ENCODE measurements at regions not wholly inside any gene's neighbourhood (a gene's known extent, or its start where the extent isn't known, plus 50 kb on each side); places are given as distances from the start of the nearest gene placed in this dataset.

DNA sequence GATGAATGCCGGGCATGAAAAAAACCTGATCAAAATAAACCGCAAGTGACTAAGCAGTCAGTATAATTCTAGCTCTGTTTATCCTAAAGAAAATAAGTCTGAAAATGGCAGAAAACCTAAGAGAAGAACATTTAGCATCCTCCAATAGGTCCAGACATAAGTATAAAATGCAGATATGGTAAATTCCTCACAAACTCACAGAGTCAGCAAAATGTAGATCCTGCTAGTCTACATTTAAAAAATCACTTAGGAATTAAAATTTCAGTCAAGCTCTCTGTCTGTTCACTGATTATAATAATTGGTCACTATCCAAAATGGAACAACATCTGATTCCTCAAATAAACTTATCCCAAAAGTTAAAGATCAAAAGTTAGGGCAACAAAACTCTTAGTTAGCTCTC, 95.1 kb downstream of the DIO2 start:
- TF ChIP-seq, protein P1, sequence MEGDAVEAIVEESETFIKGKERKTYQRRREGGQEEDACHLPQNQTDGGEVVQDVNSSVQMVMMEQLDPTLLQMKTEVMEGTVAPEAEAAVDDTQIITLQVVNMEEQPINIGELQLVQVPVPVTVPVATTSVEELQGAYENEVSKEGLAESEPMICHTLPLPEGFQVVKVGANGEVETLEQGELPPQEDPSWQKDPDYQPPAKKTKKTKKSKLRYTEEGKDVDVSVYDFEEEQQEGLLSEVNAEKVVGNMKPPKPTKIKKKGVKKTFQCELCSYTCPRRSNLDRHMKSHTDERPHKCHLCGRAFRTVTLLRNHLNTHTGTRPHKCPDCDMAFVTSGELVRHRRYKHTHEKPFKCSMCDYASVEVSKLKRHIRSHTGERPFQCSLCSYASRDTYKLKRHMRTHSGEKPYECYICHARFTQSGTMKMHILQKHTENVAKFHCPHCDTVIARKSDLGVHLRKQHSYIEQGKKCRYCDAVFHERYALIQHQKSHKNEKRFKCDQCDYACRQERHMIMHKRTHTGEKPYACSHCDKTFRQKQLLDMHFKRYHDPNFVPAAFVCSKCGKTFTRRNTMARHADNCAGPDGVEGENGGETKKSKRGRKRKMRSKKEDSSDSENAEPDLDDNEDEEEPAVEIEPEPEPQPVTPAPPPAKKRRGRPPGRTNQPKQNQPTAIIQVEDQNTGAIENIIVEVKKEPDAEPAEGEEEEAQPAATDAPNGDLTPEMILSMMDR (IDR thresholded peaks at IDR 0.05) = no peak
- TF ChIP-seq POLR2A (IDR thresholded peaks at IDR 0.05) = no peak

Measured in prostate gland (tissue), 2 donors.